ENCODE measurements at regions not wholly inside any gene's neighbourhood (a gene's known extent, or its start where the extent isn't known, plus 50 kb on each side); places are given as distances from the start of the nearest gene placed in this dataset.
"Not testable (repeated sequence)": the region's sequence is repeated elsewhere in the genome, so short reads cannot be mapped to it uniquely, and the experiment has no call there.

DNA sequence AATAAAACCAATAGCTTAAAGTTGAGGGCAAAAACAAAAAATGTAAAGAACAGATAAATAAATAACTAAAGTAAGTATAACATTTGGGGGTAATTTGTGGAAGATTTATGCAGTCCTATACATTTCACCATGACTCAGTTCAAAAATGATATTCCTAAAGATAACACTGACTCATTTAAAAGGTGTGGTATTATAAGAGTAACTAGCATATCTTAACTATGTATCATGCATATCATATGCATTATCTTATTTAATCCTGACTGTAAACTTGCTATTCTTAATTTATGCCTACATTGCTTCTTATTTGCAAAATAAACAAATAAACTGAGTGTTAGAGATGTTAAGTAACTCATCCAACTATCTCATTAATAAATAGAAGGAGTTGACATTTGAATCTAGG is 726.5 kb upstream of the PKDCC start:
- no peaks in the 10 kb centered on the region for H3K9me3 Mint-ChIP-seq (ENCODE audit: low read depth)
- DNase-seq (ENCODE audit: low spot score), result no peak
- H3K27me3 Mint-ChIP-seq (ENCODE audit: low read depth), result peaks cover 15% of the 10 kb centered on the region
- no peak overlapping the region for H3K4me3 Mint-ChIP-seq (ENCODE audit: unreplicated experiment)
- H3K4me1 Mint-ChIP-seq (ENCODE audit: low read depth), result no peaks in the 10 kb centered on the region
- H3K27ac Mint-ChIP-seq (ENCODE audit: unreplicated experiment), result no peak overlapping the region
- TF ChIP-seq, protein P1, sequence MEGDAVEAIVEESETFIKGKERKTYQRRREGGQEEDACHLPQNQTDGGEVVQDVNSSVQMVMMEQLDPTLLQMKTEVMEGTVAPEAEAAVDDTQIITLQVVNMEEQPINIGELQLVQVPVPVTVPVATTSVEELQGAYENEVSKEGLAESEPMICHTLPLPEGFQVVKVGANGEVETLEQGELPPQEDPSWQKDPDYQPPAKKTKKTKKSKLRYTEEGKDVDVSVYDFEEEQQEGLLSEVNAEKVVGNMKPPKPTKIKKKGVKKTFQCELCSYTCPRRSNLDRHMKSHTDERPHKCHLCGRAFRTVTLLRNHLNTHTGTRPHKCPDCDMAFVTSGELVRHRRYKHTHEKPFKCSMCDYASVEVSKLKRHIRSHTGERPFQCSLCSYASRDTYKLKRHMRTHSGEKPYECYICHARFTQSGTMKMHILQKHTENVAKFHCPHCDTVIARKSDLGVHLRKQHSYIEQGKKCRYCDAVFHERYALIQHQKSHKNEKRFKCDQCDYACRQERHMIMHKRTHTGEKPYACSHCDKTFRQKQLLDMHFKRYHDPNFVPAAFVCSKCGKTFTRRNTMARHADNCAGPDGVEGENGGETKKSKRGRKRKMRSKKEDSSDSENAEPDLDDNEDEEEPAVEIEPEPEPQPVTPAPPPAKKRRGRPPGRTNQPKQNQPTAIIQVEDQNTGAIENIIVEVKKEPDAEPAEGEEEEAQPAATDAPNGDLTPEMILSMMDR (IDR thresholded peaks at IDR 0.05), result no peak
- no peaks in the 10 kb centered on the region for H3K36me3 Mint-ChIP-seq (ENCODE audit: low read depth)

DNA sequence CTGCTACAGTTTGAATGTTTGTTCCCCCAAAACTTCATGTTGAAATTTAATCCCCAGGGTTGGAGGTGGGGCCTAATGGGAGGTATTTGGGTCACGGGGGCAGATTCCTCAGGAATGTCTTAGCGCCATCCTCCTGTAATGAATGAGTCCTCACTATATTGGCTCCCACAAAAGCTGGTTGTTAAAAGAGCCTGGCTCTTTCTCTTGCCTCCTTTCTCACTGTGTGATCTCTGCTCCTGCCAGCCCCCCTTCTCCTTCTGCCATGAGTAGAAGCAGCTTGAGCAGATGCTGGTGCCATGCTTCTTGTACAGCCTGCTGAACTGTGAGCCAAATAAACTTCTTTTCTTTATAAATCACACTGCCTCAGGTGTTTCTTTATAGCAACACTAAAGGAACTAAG is 721.0 kb upstream of the PKDCC start:
- Mint-ChIP-seq H3K27ac (ENCODE audit: unreplicated experiment) (no peak overlapping the region), H3K36me3 (ENCODE audit: low read depth) (no peaks in the 10 kb centered on the region), H3K9me3 (ENCODE audit: low read depth) (no peaks in the 10 kb centered on the region), H3K4me3 (ENCODE audit: unreplicated experiment) (no peak overlapping the region), H3K27me3 (ENCODE audit: low read depth) (peaks cover 38% of the 10 kb centered on the region), H3K4me1 (ENCODE audit: low read depth) (no peaks in the 10 kb centered on the region)
- TF ChIP-seq, protein P1 (IDR thresholded peaks at IDR 0.05), result no peak
- no peak for DNase-seq (ENCODE audit: low spot score)

DNA sequence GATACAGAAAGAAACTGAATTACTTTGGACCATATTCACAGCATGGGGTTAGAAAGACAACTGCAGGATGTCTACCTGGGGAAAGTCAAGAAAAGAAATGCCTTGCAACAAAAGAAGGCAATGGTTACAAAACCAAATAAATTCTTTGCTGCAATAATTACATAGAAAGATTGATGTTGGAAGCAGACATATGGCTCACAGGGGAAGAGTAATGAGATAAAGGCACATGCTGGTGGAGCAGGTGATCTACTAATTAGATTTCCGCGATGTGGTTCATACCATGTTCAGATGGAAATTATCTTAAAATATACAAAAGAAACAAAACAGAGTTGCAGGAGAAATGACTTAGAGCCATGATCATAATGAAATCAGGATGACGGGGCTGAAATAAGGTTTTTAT is 718.8 kb upstream of the PKDCC start:
- no peak overlapping the region for H3K4me3 Mint-ChIP-seq (ENCODE audit: unreplicated experiment)
- peaks cover 35% of the 10 kb centered on the region for H3K27me3 Mint-ChIP-seq (ENCODE audit: low read depth)
- no peak overlapping the region for H3K27ac Mint-ChIP-seq (ENCODE audit: unreplicated experiment)
- no peaks in the 10 kb centered on the region for H3K9me3 Mint-ChIP-seq (ENCODE audit: low read depth)
- H3K36me3 Mint-ChIP-seq (ENCODE audit: low read depth), result no peaks in the 10 kb centered on the region
- no peaks in the 10 kb centered on the region for H3K4me1 Mint-ChIP-seq (ENCODE audit: low read depth)
- DNase-seq (ENCODE audit: low spot score), result no peak
- TF ChIP-seq, protein P1 (IDR thresholded peaks at IDR 0.05), result no peak

GRCh38 chr2:41334159-41334558 is 713.7 kb upstream of the PKDCC start:
- Mint-ChIP-seq H3K27me3 (ENCODE audit: low read depth) (peaks cover 19% of the 10 kb centered on the region), H3K4me3 (ENCODE audit: unreplicated experiment) (no peak overlapping the region), H3K9me3 (ENCODE audit: low read depth) (no peaks in the 10 kb centered on the region), H3K27ac (ENCODE audit: unreplicated experiment) (no peak overlapping the region), H3K36me3 (ENCODE audit: low read depth) (no peaks in the 10 kb centered on the region), H3K4me1 (ENCODE audit: low read depth) (no peaks in the 10 kb centered on the region)
- TF ChIP-seq, protein P1 (IDR thresholded peaks at IDR 0.05), result no peak
- DNase-seq (ENCODE audit: low spot score), result no peak

GRCh38 chr2:41335573-41335972 is 712.2 kb upstream of the PKDCC start:
- not testable (repeated sequence) for H3K4me1 Mint-ChIP-seq (ENCODE audit: low read depth); DNase-seq (ENCODE audit: low spot score); H3K9me3 Mint-ChIP-seq (ENCODE audit: low read depth); H3K36me3 Mint-ChIP-seq (ENCODE audit: low read depth); H3K4me3 Mint-ChIP-seq (ENCODE audit: unreplicated experiment); H3K27ac Mint-ChIP-seq (ENCODE audit: unreplicated experiment)
- H3K27me3 Mint-ChIP-seq (ENCODE audit: low read depth), result peaks cover 14% of the 10 kb centered on the region

DNA sequence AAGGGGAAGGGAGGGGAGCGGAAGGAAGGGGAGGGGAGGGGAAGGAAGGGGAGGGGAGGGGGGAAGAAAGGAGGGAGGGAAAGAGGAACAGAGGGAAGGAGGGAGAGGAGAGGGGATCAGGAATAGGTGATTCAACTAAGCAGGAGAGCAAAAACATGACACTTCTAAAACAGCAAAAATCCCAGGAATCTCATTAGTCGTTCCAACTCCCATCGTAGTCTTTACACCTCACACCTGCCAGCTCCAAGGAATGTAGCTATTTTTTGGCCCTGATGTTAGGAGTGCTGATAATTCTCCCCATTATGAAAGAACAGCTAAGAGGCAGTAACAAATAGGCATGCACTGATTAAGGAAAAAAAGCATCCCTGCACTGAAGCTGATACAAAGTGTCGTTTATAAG is 709.9 kb upstream of the PKDCC start:
- Mint-ChIP-seq H3K9me3 (ENCODE audit: low read depth) (no peaks in the 10 kb centered on the region), H3K4me3 (ENCODE audit: unreplicated experiment) (no peak overlapping the region), H3K27ac (ENCODE audit: unreplicated experiment) (no peak overlapping the region), H3K4me1 (ENCODE audit: low read depth) (no peaks in the 10 kb centered on the region), H3K36me3 (ENCODE audit: low read depth) (no peaks in the 10 kb centered on the region), H3K27me3 (ENCODE audit: low read depth) (peaks cover 14% of the 10 kb centered on the region)
- no peak for DNase-seq (ENCODE audit: low spot score)
- TF ChIP-seq, protein P1 (IDR thresholded peaks at IDR 0.05), result no peak

All from chondrocyte (in vitro differentiated cells).